Ishikawa (cell line): ENCODE measurements at regions not wholly inside any gene's neighbourhood (a gene's known extent, or its start where the extent isn't known, plus 50 kb on each side); places are given as distances from the start of the nearest gene placed in this dataset.

ENCODE experiments used
- CREB1 ChIP-seq: IDR thresholded peaks from 2 replicates; pipeline ENCODE4 v1.6.1; 2012; ENCODE audit warnings: low read depth
- EGR1 ChIP-seq: IDR thresholded peaks from 2 replicates; pipeline ENCODE4 v1.6.1; 2012
- EP300 ChIP-seq: IDR thresholded peaks from 2 replicates; pipeline ENCODE4 v1.6.1; 2012; ENCODE audit warnings: borderline replicate concordance
- MAX ChIP-seq: IDR thresholded peaks from 2 replicates; pipeline ENCODE4 v1.6.1; 2012
- NFIC ChIP-seq: IDR thresholded peaks from 2 replicates; pipeline ENCODE4 v1.6.1; 2012
- RAD21 ChIP-seq: IDR thresholded peaks from 2 replicates; pipeline ENCODE4 v1.6.1; 2012; ENCODE audit warnings: low read depth
- TAF1 ChIP-seq: IDR thresholded peaks from 2 replicates; pipeline ENCODE4 v1.6.1; 2012; ENCODE audit warnings: low read depth, mild to moderate bottlenecking
- TCF12 ChIP-seq: IDR thresholded peaks from 2 replicates; pipeline ENCODE4 v1.6.1; 2012; ENCODE audit warnings: low read depth
- TEAD4 ChIP-seq: IDR thresholded peaks from 2 replicates; pipeline ENCODE4 v1.6.1; 2012
- USF1 ChIP-seq: IDR thresholded peaks from 2 replicates; pipeline ENCODE4 v1.6.1; 2012
- YY1 ChIP-seq: IDR thresholded peaks from 2 replicates; pipeline ENCODE4 v1.6.1; 2012; ENCODE audit warnings: low read depth

GRCh38 chr1:168970926-168971659 lies 135.4 kb upstream of the ATP1B1 start:
- TF ChIP-seq USF1 (no peak), RAD21 (no peak), EP300 (no peak), CREB1 (no peak), EGR1 (no peak), TEAD4 (no peak), TAF1 (no peak), TCF12 (no peak), MAX (no peak), NFIC (no peak), YY1 (no peak)
